K562 (cell line): ENCODE measurements at regions not wholly inside any gene's neighbourhood (a gene's known extent, or its start where the extent isn't known, plus 50 kb on each side); places are given as distances from the start of the nearest gene placed in this dataset.
"Not testable (repeated sequence)": the region's sequence is repeated elsewhere in the genome, so short reads cannot be mapped to it uniquely, and the experiment has no call there.

ENCODE experiments used
- ATAC-seq: fragments of 200-7000 bp; cut with Tn5 transposase; 3 replicates; pipeline ENCODE4 v1.9.1; 2020; ENCODE audit warnings: moderate library complexity
- BruUV-seq: library from RNA; stranded (reverse); fragments of 400-500 nt; replicated peaks from 2 replicates; lab custom pipeline; 2021; lab: Mats Ljungman, UMichigan
- CTCF ChIA-PET: fragments of 300-600 bp; formaldehyde crosslinking; extraction: SDS; loops from one replicate; lab custom pipeline; 2021; ENCODE audit warnings: low intra/inter-chr PET ratio; lab: Yijun Ruan, JAX
- POLR2A ChIA-PET: fragments of 300-600, 350-650 bp; sonication (Branson Sonifier 250); formaldehyde crosslinking; extraction: SDS; loops from one replicate; lab custom pipeline; 2021; ENCODE audit warnings: antibody characterized with exemption, inconsistent platforms; lab: Yijun Ruan, JAX
- DNase-seq, 4 experiments: peaks; one replicate each; pipeline versions ENCODE4 v3.0.0 to v3.0.0-alpha.2; 2011 to 2018; ENCODE audit warnings: low spot score in 3 of 4, mixed read lengths in 3 of 4; ENCODE audit errors: extremely low read depth in 1 of 4
- FAIRE-seq: peaks from 2 replicates; lab custom pipeline; 2011; peaks lifted over from hg19 to GRCh38; lab: Jason Lieb, UNC
- H2AFZ ChIP-seq: 2 replicates; pipeline ENCODE4 v1.6.0; 2011; ENCODE audit warnings: low read depth, low read length, control low read depth, inconsistent platforms
- H3K27ac ChIP-seq: fragments of 200-600 bp; 3 replicates; pipeline ENCODE4 v1.8.0; 2011; ENCODE audit warnings: low read depth, mild to moderate bottlenecking, control low read depth, inconsistent platforms, low read length, moderate library complexity, mixed read lengths; ENCODE audit errors: extremely low read depth
- H3K27me3 ChIP-seq, 2 experiments: fragments of 300-600 bp in 1 of 2; 2 replicates in 1 of 2; 3 replicates in 1 of 2; pipeline versions ENCODE4 v1.6.0 to v1.8.0; 2011; ENCODE audit warnings: inconsistent platforms in 2 of 2, low read length in 2 of 2, mild to moderate bottlenecking in 1 of 2, mixed read lengths in 1 of 2, moderate library complexity in 1 of 2; ENCODE audit not compliant: control insufficient read depth in 2 of 2, insufficient read depth in 2 of 2
- H3K36me3 ChIP-seq: fragments of 300-600 bp; 3 replicates; pipeline ENCODE4 v1.8.0; 2011; ENCODE audit warnings: mild to moderate bottlenecking, low read length, inconsistent platforms; ENCODE audit not compliant: control insufficient read depth, insufficient read depth
- H3K4me1 ChIP-seq, 2 experiments: fragments of 200-600 bp in 1 of 2; replicated peaks in 1 of 2; 2 replicates in 1 of 2; 3 replicates in 1 of 2; pipeline versions ENCODE4 v1.5.1 to v1.8.0; 2011; ENCODE audit warnings: inconsistent platforms in 2 of 2, low read length in 2 of 2, mild to moderate bottlenecking in 1 of 2, mixed read lengths in 1 of 2, moderate library complexity in 1 of 2; ENCODE audit not compliant: control insufficient read depth in 2 of 2, insufficient read depth in 2 of 2
- H3K4me2 ChIP-seq: 2 replicates; pipeline ENCODE4 v1.6.1; 2011; ENCODE audit warnings: low read length, control low read depth, inconsistent platforms, mixed read lengths; ENCODE audit not compliant: insufficient read depth
- H3K4me3 ChIP-seq: fragments of 200-600 bp; sonication (generic), shearing (Covaris generic); 2 replicates; pipeline ENCODE4 v1.5.1; 2016; ENCODE audit warnings: control low read depth, inconsistent platforms
- H3K79me2 ChIP-seq: fragments of 200-600 bp; 3 replicates; pipeline ENCODE4 v1.8.0; 2011; ENCODE audit warnings: low read length, inconsistent platforms; ENCODE audit not compliant: control insufficient read depth, insufficient read depth
- H3K9ac ChIP-seq, 2 experiments: 2 replicates each; pipeline versions ENCODE4 v1.6.0 to v1.6.1; 2011; ENCODE audit warnings: low read depth in 2 of 2, low read length in 2 of 2, control low read depth in 1 of 2, inconsistent platforms in 1 of 2, mild to moderate bottlenecking in 1 of 2, mixed read lengths in 1 of 2; ENCODE audit not compliant: insufficient read depth in 1 of 2
- H3K9me1 ChIP-seq: one replicate; pipeline ENCODE4 v1.6.0; 2011; ENCODE audit warnings: inconsistent platforms, mild to moderate bottlenecking, low read length, moderate library complexity; ENCODE audit not compliant: control insufficient read depth, insufficient read depth
- H3K9me3 ChIP-seq: replicated peaks from 2 replicates; pipeline ENCODE4 v1.5.1; 2011; ENCODE audit warnings: low read depth, low read length, inconsistent platforms; ENCODE audit not compliant: control insufficient read depth, insufficient read depth
- H4K20me1 ChIP-seq: replicated peaks from 2 replicates; pipeline ENCODE4 v1.6.1; 2011; ENCODE audit warnings: low read length, inconsistent platforms, mixed read lengths; ENCODE audit not compliant: control insufficient read depth, insufficient read depth
- SAP30 ChIP-seq: fragments of 200-600 bp; sonication (generic); IDR thresholded peaks from 2 replicates; pipeline ENCODE4 v1.6.1; 2012; ENCODE audit warnings: borderline replicate concordance, low read depth, mild to moderate bottlenecking, moderate library complexity, low read length, control low read depth, inconsistent platforms; ENCODE audit not compliant: insufficient read depth, poor library complexity, severe bottlenecking
- ZBTB11 ChIP-seq, 3 experiments: fragments of 200-800 bp in 1 of 3; fragments of 250-450 bp in 1 of 3; fragments of 450-650 bp in 1 of 3; sonication (Bioruptor Pico) in 1 of 3; sonication (Bioruptor generic) in 1 of 3; formaldehyde crosslinking in 1 of 3; IDR thresholded peaks; 2 replicates each; pipeline versions ENCODE4 v1.6.1 to v1.8.0; 2016 to 2022; ENCODE audit warnings: mild to moderate bottlenecking in 2 of 3, missing genetic modification characterization in 2 of 3, missing compliant biosample characterization in 1 of 3, moderate library complexity in 1 of 3
- WGBS: fragments of 100-300 bp; shearing (Covaris generic); methylation state at CpG from one replicate; pipeline ENCODE4 v1.1.6; 2016; ENCODE audit warnings: low coverage, mixed read lengths; ENCODE audit not compliant: insufficient coverage; ENCODE audit errors: missing lambda C conversion rate; 5-methylcytosine and 5-hydroxymethylcytosine counted together
- in situ Hi-C: fragments of 300-500 bp; cut with MboI; formaldehyde crosslinking; loops from 4 replicates; pipeline ENCODE4 v1.15.0; 2018; ENCODE audit warnings: inconsistent platforms, mixed read lengths
- intact Hi-C: fragments of 100-400 bp; cut with micrococcal nuclease; formaldehyde crosslinking; loops from 2 replicates; pipeline ENCODE4 v1.14.2; 2022

GRCh38 chr6:12628327-12628726 is 88.2 kb upstream of the PHACTR1 start (continued):
- TF ChIP-seq ZBTB11 (CRISPR knock-in tag; IDR thresholded peaks at IDR 0.05) (no peak), SAP30 (no peak)

GRCh38 chr6:12633746-12634145 is 82.8 kb upstream of the PHACTR1 start:
- not testable (repeated sequence) for DNase-seq, BruUV-seq, H2AFZ ChIP-seq

More at GRCh38 chr6:12633746-12634145, 82.8 kb upstream of the PHACTR1 start:
- H3K4me2 ChIP-seq, H4K20me1 ChIP-seq, H3K4me1 ChIP-seq, H3K27me3 ChIP-seq, H3K4me3 ChIP-seq, H3K27ac ChIP-seq, CTCF ChIA-PET, POLR2A ChIA-PET, H3K9me3 ChIP-seq, H3K9ac ChIP-seq, H3K79me2 ChIP-seq, ATAC-seq, in situ Hi-C loops, H3K9me1 ChIP-seq, intact Hi-C loops, FAIRE-seq, H3K36me3 ChIP-seq: not testable (repeated sequence)
- WGBS, result 5% methylated on average over 1 of the region's 1 CpG
